ENCODE measurements at regions not wholly inside any gene's neighbourhood (a gene's known extent, or its start where the extent isn't known, plus 50 kb on each side); places are given as distances from the start of the nearest gene placed in this dataset.

DNA sequence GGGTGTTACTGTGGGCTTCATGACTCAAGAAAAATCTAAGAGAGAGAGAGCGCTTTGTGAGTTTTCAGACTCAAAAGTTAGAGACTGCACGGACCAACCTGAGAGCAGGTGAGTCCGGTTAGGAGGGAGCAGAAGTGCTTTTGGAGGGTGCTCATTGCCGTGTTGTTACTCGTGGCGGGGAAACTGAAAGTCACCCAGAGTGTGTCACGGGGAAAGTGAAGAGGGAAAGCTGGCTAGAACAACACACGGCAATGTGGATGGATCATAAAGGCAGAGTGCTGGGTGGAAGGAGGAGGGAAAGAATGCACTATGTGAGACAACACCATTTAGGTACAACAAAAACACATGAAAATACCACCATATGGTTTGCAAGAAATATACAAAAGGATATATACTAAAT is 112.3 kb downstream of the BDH1 start:
- H3K36me3 ChIP-seq (replicated peaks; ENCODE audit: low read depth, low read length): no peaks in the 10 kb centered on the region
- H3K79me2 ChIP-seq (ENCODE audit: low read length): no peaks in the 10 kb centered on the region
- no peak overlapping the region for H3K9ac ChIP-seq (ENCODE audit: low read length)
- no peak overlapping the region for H3K4me2 ChIP-seq (ENCODE audit: low read length)
- no peaks in the 10 kb centered on the region for H4K20me1 ChIP-seq (ENCODE audit: insufficient read depth, low read length)
- H3K4me3 ChIP-seq (ENCODE audit: low read length): no peak overlapping the region
- no peak overlapping the region for H2AFZ ChIP-seq (ENCODE audit: low read depth, low read length)
- H3K4me1 ChIP-seq (ENCODE audit: low read length): no peaks in the 10 kb centered on the region
- no peak overlapping the region for H3K27ac ChIP-seq (ENCODE audit: low read length)
- TF ChIP-seq CTCF (IDR thresholded peaks at IDR 0.05; ENCODE audit: low read depth, low read length) (no peak), EZH2phosphoT487 (IDR thresholded peaks at IDR 0.05; ENCODE audit: low read depth) (no peak)
- peaks cover 8% of the 10 kb centered on the region; the same call in 1 of the 2 replicates for H3K27me3 ChIP-seq (ENCODE audit: low read depth, low read length)
- no peaks in the 10 kb centered on the region for H3K9me3 ChIP-seq (ENCODE audit: insufficient read depth, low read length)

- no peaks in the 10 kb centered on the region for H3K4me1 ChIP-seq (ENCODE audit: low read length)
- no peaks in the 10 kb centered on the region for H3K36me3 ChIP-seq (replicated peaks; ENCODE audit: low read depth, low read length)
- no peak overlapping the region for H2AFZ ChIP-seq (ENCODE audit: low read depth, low read length)
- H3K9ac ChIP-seq (ENCODE audit: low read length): no peak overlapping the region
- H3K4me3 ChIP-seq (ENCODE audit: low read length): no peak overlapping the region
- H4K20me1 ChIP-seq (ENCODE audit: insufficient read depth, low read length): no peaks in the 10 kb centered on the region
- peaks cover 8% of the 10 kb centered on the region; the same call in 1 of the 2 replicates for H3K27me3 ChIP-seq (ENCODE audit: low read depth, low read length)
- H3K79me2 ChIP-seq (ENCODE audit: low read length): no peaks in the 10 kb centered on the region
- TF ChIP-seq CTCF (IDR thresholded peaks at IDR 0.05; ENCODE audit: low read depth, low read length): no peak
- TF ChIP-seq EZH2phosphoT487 (IDR thresholded peaks at IDR 0.05; ENCODE audit: low read depth): no peak
- H3K27ac ChIP-seq (ENCODE audit: low read length): no peak overlapping the region
- H3K4me2 ChIP-seq (ENCODE audit: low read length): no peak overlapping the region
- H3K9me3 ChIP-seq (ENCODE audit: insufficient read depth, low read length): no peaks in the 10 kb centered on the region
Measured at GRCh38 chr3:197440717-197441303, 115.0 kb downstream of the BDH1 start.

GRCh38 chr3:197438906-197439305 is 116.9 kb downstream of the BDH1 start:
- H3K4me1 ChIP-seq (ENCODE audit: low read length): no peaks in the 10 kb centered on the region

GRCh38 chr3:197435426-197435825 is 120.3 kb downstream of the BDH1 start:
- H3K4me3 ChIP-seq (ENCODE audit: low read length): no peak overlapping the region
- no peak overlapping the region for H2AFZ ChIP-seq (ENCODE audit: low read depth, low read length)
- H3K9me3 ChIP-seq (ENCODE audit: insufficient read depth, low read length): no peaks in the 10 kb centered on the region
- no peak overlapping the region for H3K27ac ChIP-seq (ENCODE audit: low read length)
- TF ChIP-seq EZH2phosphoT487 (IDR thresholded peaks at IDR 0.05; ENCODE audit: low read depth): no peak
- no peak for TF ChIP-seq CTCF (IDR thresholded peaks at IDR 0.05; ENCODE audit: low read depth, low read length)
- no peaks in the 10 kb centered on the region for H4K20me1 ChIP-seq (ENCODE audit: insufficient read depth, low read length)
- no peaks in the 10 kb centered on the region for H3K79me2 ChIP-seq (ENCODE audit: low read length)
- H3K9ac ChIP-seq (ENCODE audit: low read length): no peak overlapping the region
- H3K27me3 ChIP-seq (ENCODE audit: low read depth, low read length): peaks cover 33% of the 10 kb centered on the region
- no peaks in the 10 kb centered on the region for H3K36me3 ChIP-seq (replicated peaks; ENCODE audit: low read depth, low read length)
- no peaks in the 10 kb centered on the region; the same call in 1 of the 2 replicates for H3K4me1 ChIP-seq (ENCODE audit: low read length)
- H3K4me2 ChIP-seq (ENCODE audit: low read length): no peak overlapping the region

More at GRCh38 chr3:197438906-197439305, 116.9 kb downstream of the BDH1 start:
- no peak overlapping the region for H3K9ac ChIP-seq (ENCODE audit: low read length)
- no peak overlapping the region for H2AFZ ChIP-seq (ENCODE audit: low read depth, low read length)
- no peaks in the 10 kb centered on the region for H4K20me1 ChIP-seq (ENCODE audit: insufficient read depth, low read length)
- H3K36me3 ChIP-seq (replicated peaks; ENCODE audit: low read depth, low read length): no peaks in the 10 kb centered on the region
- peaks cover 11% of the 10 kb centered on the region; the same call in 1 of the 2 replicates for H3K27me3 ChIP-seq (ENCODE audit: low read depth, low read length)
- no peak overlapping the region for H3K4me2 ChIP-seq (ENCODE audit: low read length)
- H3K4me3 ChIP-seq (ENCODE audit: low read length): no peak overlapping the region
- no peaks in the 10 kb centered on the region for H3K9me3 ChIP-seq (ENCODE audit: insufficient read depth, low read length)
- no peaks in the 10 kb centered on the region for H3K79me2 ChIP-seq (ENCODE audit: low read length)
- H3K27ac ChIP-seq (ENCODE audit: low read length): no peak overlapping the region
- TF ChIP-seq EZH2phosphoT487 (IDR thresholded peaks at IDR 0.05; ENCODE audit: low read depth) (no peak), CTCF (IDR thresholded peaks at IDR 0.05; ENCODE audit: low read depth, low read length) (no peak)
